Keratinocyte (primary cell): ENCODE measurements at regions not wholly inside any gene's neighbourhood (a gene's known extent, or its start where the extent isn't known, plus 50 kb on each side); places are given as distances from the start of the nearest gene placed in this dataset.

Source experiments
- DNase-seq: peaks from one replicate; pipeline ENCODE4 v3.0.0-alpha.2; 2011; ENCODE audit warnings: low read depth, missing footprints, low spot score
- FAIRE-seq: peaks from 2 replicates; lab custom pipeline; 2011; peaks lifted over from hg19 to GRCh38; lab: Jason Lieb, UNC
- H2AFZ ChIP-seq: 2 replicates; pipeline ENCODE4 v1.6.0; 2012; ENCODE audit warnings: low read length, control low read depth, inconsistent platforms; ENCODE audit not compliant: control insufficient read depth
- H3K27ac ChIP-seq: 2 replicates; pipeline ENCODE4 v1.5.1; 2011; ENCODE audit warnings: low read length; ENCODE audit not compliant: control insufficient read depth, insufficient read depth
- H3K27me3 ChIP-seq: 3 replicates; pipeline ENCODE4 v1.6.0; 2011; ENCODE audit warnings: low read length; ENCODE audit not compliant: control insufficient read depth, insufficient read depth; ENCODE audit errors: extremely low read depth
- H3K36me3 ChIP-seq, 2 experiments: 2 replicates in 1 of 2; 3 replicates in 1 of 2; pipeline ENCODE4 v1.5.1; 2011; ENCODE audit warnings: low read length in 2 of 2, mild to moderate bottlenecking in 1 of 2; ENCODE audit not compliant: control insufficient read depth in 2 of 2, insufficient read depth in 2 of 2; ENCODE audit errors: extremely low read depth in 1 of 2
- H3K4me1 ChIP-seq: 3 replicates; pipeline ENCODE4 v1.5.1; 2011; ENCODE audit warnings: low read length; ENCODE audit not compliant: control insufficient read depth, insufficient read depth; ENCODE audit errors: extremely low read depth
- H3K4me2 ChIP-seq: 3 replicates; pipeline ENCODE4 v1.6.0; 2011; ENCODE audit warnings: low read depth, low read length; ENCODE audit not compliant: control insufficient read depth, insufficient read depth; ENCODE audit errors: extremely low read depth
- H3K4me3 ChIP-seq, 3 experiments: fragments of 200-600 bp in 1 of 3; sonication (generic) in 1 of 3; 2 replicates in 2 of 3; 3 replicates in 1 of 3; pipeline ENCODE4 v1.5.1; 2011 to 2016; ENCODE audit warnings: low read length in 3 of 3, mild to moderate bottlenecking in 3 of 3, control low read depth in 2 of 3, inconsistent platforms in 1 of 3, low read depth in 1 of 3, mixed read lengths in 1 of 3, mixed run types in 1 of 3, moderate library complexity in 1 of 3; ENCODE audit not compliant: control insufficient read depth in 2 of 3, insufficient read depth in 2 of 3; ENCODE audit errors: extremely low read depth in 1 of 3
- H3K79me2 ChIP-seq: 2 replicates; pipeline ENCODE4 v1.6.0; 2012; ENCODE audit warnings: low read length; ENCODE audit not compliant: control insufficient read depth, insufficient read depth
- H3K9ac ChIP-seq: 3 replicates; pipeline ENCODE4 v1.6.0; 2011; ENCODE audit warnings: low read length; ENCODE audit not compliant: control insufficient read depth, insufficient read depth; ENCODE audit errors: extremely low read depth
- H3K9me1 ChIP-seq: 3 replicates; pipeline ENCODE4 v1.6.0; 2011; ENCODE audit warnings: low read length; ENCODE audit not compliant: control insufficient read depth, insufficient read depth; ENCODE audit errors: extremely low read depth
- H3K9me3 ChIP-seq: 2 replicates; pipeline ENCODE4 v1.5.1; 2012; ENCODE audit warnings: low read depth, low read length; ENCODE audit not compliant: control insufficient read depth
- H4K20me1 ChIP-seq: 3 replicates; pipeline ENCODE4 v1.6.0; 2011; ENCODE audit warnings: low read length; ENCODE audit not compliant: control insufficient read depth, insufficient read depth; ENCODE audit errors: extremely low read depth
- EZH2 ChIP-seq: IDR thresholded peaks from one replicate; pipeline ENCODE4 v1.6.1; 2012; ENCODE audit warnings: inconsistent platforms, mild to moderate bottlenecking, low read length, moderate library complexity
- dilution Hi-C: fragments of 300-500 bp; cut with MboI; formaldehyde crosslinking; loops from one replicate; pipeline ENCODE4 v1.7.0; 2020; ENCODE audit warnings: low sequenced_read_pairs; ENCODE audit not compliant: extremely low pct_ligation_motif_present
- TF ChIP-seq, protein P1 (sequence below), 3 experiments: IDR thresholded peaks in 1 of 3; conservative IDR thresholded peaks in 1 of 3; optimal IDR thresholded peaks in 1 of 3; 2 replicates in 2 of 3; 3 replicates in 1 of 3; pipeline versions ENCODE3 to v1.5.1; 2011; ENCODE audit warnings: low read length in 3 of 3, mild to moderate bottlenecking in 3 of 3, moderate library complexity in 2 of 3, control low read depth in 1 of 3, inconsistent platforms in 1 of 3; ENCODE audit not compliant: insufficient read depth in 2 of 3; ENCODE audit errors: extremely low read depth in 1 of 3

DNA sequence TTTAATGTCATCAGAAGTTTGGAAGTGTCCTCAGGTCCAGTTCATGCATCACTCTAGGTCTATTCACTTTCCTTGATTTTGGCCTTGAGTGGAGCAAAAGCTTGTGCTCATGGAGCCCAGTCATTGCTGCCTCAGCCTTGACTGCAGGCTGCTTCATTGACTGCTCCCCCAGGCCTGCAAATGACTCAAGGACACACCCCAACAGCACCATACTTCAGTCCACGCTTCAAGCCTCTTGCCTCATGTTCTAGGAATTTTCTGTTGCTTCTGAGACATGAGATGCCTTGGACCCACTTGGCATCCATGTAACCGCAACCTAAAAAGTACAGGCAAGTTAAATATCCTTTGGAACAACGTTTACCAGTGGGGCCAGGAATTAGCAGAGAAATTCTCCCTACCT, 193.7 kb downstream of the PIK3R1 start:
- dilution Hi-C loops, result no loop called here
- H3K27ac ChIP-seq, result no peak overlapping the region
- H3K27me3 ChIP-seq, result no peaks in the 10 kb centered on the region
- H3K4me3 ChIP-seq, result no peak overlapping the region
- H3K9me3 ChIP-seq, result no peaks in the 10 kb centered on the region
- no peak overlapping the region for H3K4me2 ChIP-seq
- H3K9me1 ChIP-seq, result no peaks in the 10 kb centered on the region
- no peaks in the 10 kb centered on the region for H4K20me1 ChIP-seq
- H3K36me3 ChIP-seq, result no peaks in the 10 kb centered on the region
- DNase-seq, result peak; percentile 74
- no peaks in the 10 kb centered on the region for H3K79me2 ChIP-seq
- FAIRE-seq, result peak; percentile 90
- no peak overlapping the region for H3K9ac ChIP-seq
- H3K4me1 ChIP-seq, result peaks cover 13% of the 10 kb centered on the region
- H2AFZ ChIP-seq, result no peak overlapping the region
- TF ChIP-seq, protein P1, sequence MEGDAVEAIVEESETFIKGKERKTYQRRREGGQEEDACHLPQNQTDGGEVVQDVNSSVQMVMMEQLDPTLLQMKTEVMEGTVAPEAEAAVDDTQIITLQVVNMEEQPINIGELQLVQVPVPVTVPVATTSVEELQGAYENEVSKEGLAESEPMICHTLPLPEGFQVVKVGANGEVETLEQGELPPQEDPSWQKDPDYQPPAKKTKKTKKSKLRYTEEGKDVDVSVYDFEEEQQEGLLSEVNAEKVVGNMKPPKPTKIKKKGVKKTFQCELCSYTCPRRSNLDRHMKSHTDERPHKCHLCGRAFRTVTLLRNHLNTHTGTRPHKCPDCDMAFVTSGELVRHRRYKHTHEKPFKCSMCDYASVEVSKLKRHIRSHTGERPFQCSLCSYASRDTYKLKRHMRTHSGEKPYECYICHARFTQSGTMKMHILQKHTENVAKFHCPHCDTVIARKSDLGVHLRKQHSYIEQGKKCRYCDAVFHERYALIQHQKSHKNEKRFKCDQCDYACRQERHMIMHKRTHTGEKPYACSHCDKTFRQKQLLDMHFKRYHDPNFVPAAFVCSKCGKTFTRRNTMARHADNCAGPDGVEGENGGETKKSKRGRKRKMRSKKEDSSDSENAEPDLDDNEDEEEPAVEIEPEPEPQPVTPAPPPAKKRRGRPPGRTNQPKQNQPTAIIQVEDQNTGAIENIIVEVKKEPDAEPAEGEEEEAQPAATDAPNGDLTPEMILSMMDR (optimal IDR thresholded peaks at IDR 0.05 in 1 of 3, IDR thresholded peaks at IDR 0.05 in 1 of 3, conservative IDR thresholded peaks at IDR 0.05 in 1 of 3; ENCODE audit: extremely low read depth in 1 of 3, insufficient read depth in 2 of 3, low read length in 3 of 3), result no peak
- TF ChIP-seq EZH2, result no peak

DNA sequence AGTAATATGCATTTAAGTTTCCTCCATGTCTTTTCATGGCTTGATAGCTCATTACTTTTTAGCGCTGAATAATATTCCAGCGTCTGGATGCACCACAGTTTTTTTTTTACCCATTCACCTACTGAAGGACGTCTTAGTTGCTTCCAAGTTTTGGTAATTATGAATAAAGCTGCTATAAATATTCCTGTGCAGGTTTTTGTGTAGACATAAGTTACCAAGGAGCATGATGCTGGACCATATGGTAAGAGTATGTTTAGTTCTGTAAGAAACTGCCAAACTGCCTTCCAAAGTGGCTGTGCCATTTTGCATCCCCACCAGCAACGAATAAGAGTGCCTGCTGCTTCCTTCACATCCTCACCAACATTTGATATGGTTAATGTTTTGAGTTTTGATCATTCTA, 195.6 kb downstream of the PIK3R1 start:
- dilution Hi-C loops, result no loop called here
- Histone ChIP-seq H3K4me3 (no peak overlapping the region), H4K20me1 (no peaks in the 10 kb centered on the region), H3K9me3 (no peaks in the 10 kb centered on the region), H3K27ac (no peak overlapping the region), H3K4me1 (peaks cover 13% of the 10 kb centered on the region), H3K9ac (no peak overlapping the region), H3K36me3 (no peaks in the 10 kb centered on the region), H3K9me1 (no peaks in the 10 kb centered on the region), H3K27me3 (no peaks in the 10 kb centered on the region), H2AFZ (no peak overlapping the region), H3K4me2 (no peak overlapping the region), H3K79me2 (no peaks in the 10 kb centered on the region)
- no peak for FAIRE-seq
- no peak for DNase-seq
- TF ChIP-seq, protein P1 (optimal IDR thresholded peaks at IDR 0.05 in 1 of 3, IDR thresholded peaks at IDR 0.05 in 1 of 3, conservative IDR thresholded peaks at IDR 0.05 in 1 of 3; ENCODE audit: extremely low read depth in 1 of 3, insufficient read depth in 2 of 3, low read length in 3 of 3), result no peak
- no peak for TF ChIP-seq EZH2
